HL-60 (cell line): ENCODE measurements at regions not wholly inside any gene's neighbourhood (a gene's known extent, or its start where the extent isn't known, plus 50 kb on each side); places are given as distances from the start of the nearest gene placed in this dataset.

Source experiments
- CTCF ChIP-seq: IDR thresholded peaks from one replicate; pipeline ENCODE4 v1.5.1; 2011; ENCODE audit warnings: low read length, control low read depth, inconsistent platforms; ENCODE audit not compliant: insufficient read depth
- POLR2AphosphoS5 ChIP-seq: IDR thresholded peaks from 2 replicates; pipeline ENCODE4 v1.6.1; 2012; ENCODE audit warnings: low read depth
- REST ChIP-seq: IDR thresholded peaks from 2 replicates; pipeline ENCODE4 v1.6.1; 2012; ENCODE audit warnings: low read depth; ENCODE audit not compliant: insufficient replicate concordance

GRCh38 chr15:46178138-46178537 lies 543.3 kb downstream of the SQOR start:
- no peak for TF ChIP-seq REST
- TF ChIP-seq CTCF: no peak
- TF ChIP-seq POLR2AphosphoS5: no peak
